BE2C (cell line): ENCODE measurements at regions not wholly inside any gene's neighbourhood (a gene's known extent, or its start where the extent isn't known, plus 50 kb on each side); places are given as distances from the start of the nearest gene placed in this dataset.
"Not testable (repeated sequence)": the region's sequence is repeated elsewhere in the genome, so short reads cannot be mapped to it uniquely, and the experiment has no call there.

Experiments
- DNase-seq: peaks from one replicate; pipeline ENCODE4 v3.0.0-alpha.2; 2020
- H3K27me3 ChIP-seq: fragments of 250-450 bp; sonication (Bioruptor Pico); 2 replicates; pipeline ENCODE4 v1.5.1; 2020; ENCODE audit warnings: mild to moderate bottlenecking
- H3K36me3 ChIP-seq: fragments of 250-450 bp; sonication (Bioruptor Pico); 2 replicates; pipeline ENCODE4 v1.5.1; 2020; ENCODE audit warnings: mild to moderate bottlenecking
- H3K4me1 ChIP-seq: fragments of 250-450 bp; sonication (Bioruptor Pico); 2 replicates; pipeline ENCODE4 v1.5.1; 2020
- H3K4me3 ChIP-seq: 2 replicates; pipeline ENCODE4 v1.5.1; 2011; ENCODE audit warnings: low read depth, low read length
- H3K9me3 ChIP-seq: fragments of 250-450 bp; sonication (Bioruptor Pico); 2 replicates; pipeline ENCODE4 v1.5.1; 2020
- TF ChIP-seq, protein P1 (sequence below): IDR thresholded peaks from 2 replicates; pipeline ENCODE4 v1.5.1; 2012; ENCODE audit warnings: mild to moderate bottlenecking, low read depth, low read length

DNA sequence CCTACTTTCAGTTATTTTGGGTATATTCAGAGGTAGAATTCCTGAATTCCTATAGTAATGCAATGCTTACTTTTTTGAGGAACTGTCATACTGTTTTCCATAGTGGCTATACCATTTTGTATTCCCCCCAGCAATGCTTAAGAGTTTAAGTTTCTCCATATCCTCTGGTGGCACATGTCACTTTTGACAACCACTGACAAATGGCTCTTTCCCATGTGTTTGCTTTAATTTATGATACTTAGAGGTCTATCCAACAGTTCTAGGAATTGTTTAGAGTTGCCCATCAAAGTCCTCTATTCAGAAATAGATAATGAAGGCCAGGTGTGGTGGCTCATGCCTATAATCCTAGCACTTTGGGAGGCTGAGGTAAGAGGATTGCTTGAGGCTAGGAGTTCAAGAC is 128.9 kb upstream of the CFAP20DC start:
- TF ChIP-seq, protein P1, sequence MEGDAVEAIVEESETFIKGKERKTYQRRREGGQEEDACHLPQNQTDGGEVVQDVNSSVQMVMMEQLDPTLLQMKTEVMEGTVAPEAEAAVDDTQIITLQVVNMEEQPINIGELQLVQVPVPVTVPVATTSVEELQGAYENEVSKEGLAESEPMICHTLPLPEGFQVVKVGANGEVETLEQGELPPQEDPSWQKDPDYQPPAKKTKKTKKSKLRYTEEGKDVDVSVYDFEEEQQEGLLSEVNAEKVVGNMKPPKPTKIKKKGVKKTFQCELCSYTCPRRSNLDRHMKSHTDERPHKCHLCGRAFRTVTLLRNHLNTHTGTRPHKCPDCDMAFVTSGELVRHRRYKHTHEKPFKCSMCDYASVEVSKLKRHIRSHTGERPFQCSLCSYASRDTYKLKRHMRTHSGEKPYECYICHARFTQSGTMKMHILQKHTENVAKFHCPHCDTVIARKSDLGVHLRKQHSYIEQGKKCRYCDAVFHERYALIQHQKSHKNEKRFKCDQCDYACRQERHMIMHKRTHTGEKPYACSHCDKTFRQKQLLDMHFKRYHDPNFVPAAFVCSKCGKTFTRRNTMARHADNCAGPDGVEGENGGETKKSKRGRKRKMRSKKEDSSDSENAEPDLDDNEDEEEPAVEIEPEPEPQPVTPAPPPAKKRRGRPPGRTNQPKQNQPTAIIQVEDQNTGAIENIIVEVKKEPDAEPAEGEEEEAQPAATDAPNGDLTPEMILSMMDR, result no peak
- no peaks in the 10 kb centered on the region for H3K9me3 ChIP-seq

DNA sequence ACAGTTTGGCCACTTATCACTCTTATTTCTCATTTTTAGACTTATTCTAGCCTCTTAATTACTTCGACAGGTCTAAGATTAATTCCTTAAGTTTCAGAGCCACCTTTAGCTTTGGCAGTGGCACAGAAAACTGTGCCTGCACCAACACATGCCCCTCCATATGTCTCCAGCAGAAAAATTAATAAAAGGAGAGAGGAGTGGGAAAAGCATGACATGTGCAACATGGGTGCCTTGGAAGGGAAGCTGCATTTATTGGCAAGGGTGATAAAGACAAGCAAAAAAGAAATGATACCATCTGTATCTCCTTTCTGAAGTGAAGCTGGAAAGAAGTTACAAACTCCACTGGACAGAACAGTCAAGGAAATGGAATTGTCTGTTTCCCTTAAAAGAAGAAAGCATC is 121.7 kb upstream of the CFAP20DC start:
- DNase-seq, result no peak
- TF ChIP-seq, protein P1, result no peak
- H3K27me3 ChIP-seq, result no peaks in the 10 kb centered on the region

More for the DNA sequence above, 128.9 kb upstream of the CFAP20DC start:
- H3K27me3 ChIP-seq, result no peaks in the 10 kb centered on the region
- DNase-seq, result no peak
- no peaks in the 10 kb centered on the region for H3K36me3 ChIP-seq
- H3K4me3 ChIP-seq, result no peak overlapping the region
- H3K4me1 ChIP-seq, result no peaks in the 10 kb centered on the region

DNA sequence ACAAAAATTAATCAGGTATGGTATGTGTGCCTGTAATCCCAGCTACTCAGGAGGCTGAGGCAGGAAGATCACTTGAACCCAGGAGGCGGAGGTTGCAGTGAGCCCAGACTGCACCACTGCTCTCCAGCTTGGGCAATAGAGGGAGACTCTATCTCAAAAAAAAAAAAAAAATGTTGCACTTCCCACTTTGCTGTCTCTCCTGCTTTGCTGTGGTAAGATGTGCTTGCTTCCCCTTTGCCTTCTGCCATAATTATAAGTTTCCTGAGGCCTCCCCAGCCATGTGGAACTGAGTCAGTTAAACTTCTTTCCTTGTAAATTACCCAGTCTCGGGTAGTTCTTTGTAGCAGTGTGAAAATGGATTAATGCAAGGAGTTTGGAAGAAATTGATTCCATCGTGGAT is 120.3 kb upstream of the CFAP20DC start:
- not testable (repeated sequence) for H3K27me3 ChIP-seq, H3K4me1 ChIP-seq, H3K9me3 ChIP-seq, H3K36me3 ChIP-seq, DNase-seq, H3K4me3 ChIP-seq

More for the DNA sequence above, 121.7 kb upstream of the CFAP20DC start:
- no peaks in the 10 kb centered on the region for H3K4me1 ChIP-seq
- no peaks in the 10 kb centered on the region for H3K9me3 ChIP-seq
- H3K36me3 ChIP-seq, result no peaks in the 10 kb centered on the region
- H3K4me3 ChIP-seq, result no peak overlapping the region

DNA sequence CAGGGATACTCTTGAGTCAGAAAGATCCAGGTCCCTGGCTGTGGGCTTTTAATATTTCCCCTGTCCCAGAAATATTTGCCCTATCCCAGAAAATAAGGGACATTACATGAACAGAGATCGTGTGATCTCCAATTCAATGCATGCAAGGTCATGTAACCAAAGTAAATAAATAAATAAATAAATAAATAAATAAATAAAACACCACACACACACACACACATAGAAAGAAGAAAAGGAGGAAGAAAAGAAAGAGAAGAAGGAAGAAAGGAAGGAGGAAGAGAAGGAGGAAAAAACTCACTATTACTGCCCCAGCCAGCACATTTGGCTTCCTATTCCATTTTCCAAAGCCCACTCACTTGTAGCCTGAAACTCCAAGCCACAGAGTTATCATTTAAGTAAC is 117.9 kb upstream of the CFAP20DC start:
- Histone ChIP-seq H3K4me1 (no peaks in the 10 kb centered on the region), H3K36me3 (no peaks in the 10 kb centered on the region), H3K9me3 (no peaks in the 10 kb centered on the region), H3K4me3 (no peak overlapping the region), H3K27me3 (no peaks in the 10 kb centered on the region)
- DNase-seq, result no peak
- TF ChIP-seq, protein P1, result no peak

DNA sequence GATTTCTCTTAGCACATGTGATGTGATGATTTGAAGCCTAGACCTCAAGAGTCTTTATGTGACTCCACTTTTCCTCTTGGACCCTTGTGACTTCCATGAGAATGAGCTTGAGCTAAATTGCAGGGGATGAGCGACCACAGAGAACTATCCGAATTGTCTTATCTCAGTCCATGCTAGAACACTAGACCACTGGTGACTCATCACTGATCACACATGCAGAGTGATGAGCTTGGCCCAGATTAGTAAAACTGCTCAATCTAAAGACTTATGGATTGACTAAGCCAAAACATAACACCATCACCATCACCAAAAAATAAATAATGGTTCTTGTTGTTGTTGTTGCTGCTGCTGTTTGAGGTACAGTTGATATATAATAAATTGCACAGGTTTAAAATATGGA is 114.1 kb upstream of the CFAP20DC start:
- H3K4me1 ChIP-seq, result no peaks in the 10 kb centered on the region
- no peaks in the 10 kb centered on the region for H3K36me3 ChIP-seq
- H3K4me3 ChIP-seq, result no peak overlapping the region
- H3K9me3 ChIP-seq, result no peaks in the 10 kb centered on the region
- DNase-seq, result no peak
- H3K27me3 ChIP-seq, result no peaks in the 10 kb centered on the region
- TF ChIP-seq, protein P1, result no peak

DNA sequence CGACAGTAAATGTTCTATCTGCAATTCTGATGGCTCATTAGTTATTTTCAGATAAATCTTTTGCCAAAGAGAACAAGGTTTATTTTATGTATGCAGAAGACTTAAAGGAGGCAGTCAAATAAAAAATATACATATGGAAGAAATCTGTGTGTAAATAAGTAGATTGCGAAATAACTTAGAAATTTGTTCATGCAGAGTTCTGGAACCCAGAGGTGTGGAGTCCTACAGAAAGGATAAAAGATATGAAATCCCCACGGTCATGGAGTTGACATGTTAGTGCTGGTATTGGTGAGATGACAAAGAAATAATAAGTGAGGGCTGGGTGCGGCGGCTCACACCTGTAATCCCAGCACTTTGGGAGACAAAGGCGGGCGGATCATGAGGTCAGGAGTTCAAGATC is 111.2 kb upstream of the CFAP20DC start:
- H3K9me3 ChIP-seq, result no peaks in the 10 kb centered on the region
- DNase-seq, result no peak
- no peaks in the 10 kb centered on the region for H3K27me3 ChIP-seq
- no peak overlapping the region for H3K4me3 ChIP-seq
- no peaks in the 10 kb centered on the region for H3K36me3 ChIP-seq
- no peaks in the 10 kb centered on the region for H3K4me1 ChIP-seq
- TF ChIP-seq, protein P1, result no peak
